ENCODE measurements at regions not wholly inside any gene's neighbourhood (a gene's known extent, or its start where the extent isn't known, plus 50 kb on each side); places are given as distances from the start of the nearest gene placed in this dataset.
"Not testable (repeated sequence)": the region's sequence is repeated elsewhere in the genome, so short reads cannot be mapped to it uniquely, and the experiment has no call there.

- no peak for DNase-seq (ENCODE audit: low read depth)
Measured at GRCh38 chr14:55897031-55897430, 221.2 kb upstream of the PELI2 start.

GRCh38 chr14:55898938-55899337 is 219.3 kb upstream of the PELI2 start:
- no peak for DNase-seq (ENCODE audit: low read depth)

- no peak for DNase-seq (ENCODE audit: low read depth)
Measured at GRCh38 chr14:55899531-55899930, 218.7 kb upstream of the PELI2 start.

GRCh38 chr14:55900749-55901148 is 217.5 kb upstream of the PELI2 start:
- DNase-seq (ENCODE audit: low read depth): no peak

GRCh38 chr14:55901291-55901690 is 216.9 kb upstream of the PELI2 start:
- DNase-seq (ENCODE audit: low read depth): no peak

GRCh38 chr14:55902241-55902640 is 216.0 kb upstream of the PELI2 start:
- no peak for DNase-seq (ENCODE audit: low read depth)

- DNase-seq (ENCODE audit: low read depth): no peak
Measured at GRCh38 chr14:55904086-55904485, 214.1 kb upstream of the PELI2 start.

GRCh38 chr14:55908106-55908505 is 210.1 kb upstream of the PELI2 start:
- DNase-seq (ENCODE audit: low read depth): no peak

GRCh38 chr14:55909879-55910278 is 208.3 kb upstream of the PELI2 start:
- no peak for DNase-seq (ENCODE audit: low read depth)

GRCh38 chr14:55910601-55911243 is 207.5 kb upstream of the PELI2 start:
- no peak for DNase-seq (ENCODE audit: low read depth)

- DNase-seq (ENCODE audit: low read depth): no peak
Measured at GRCh38 chr14:55911776-55912175, 206.4 kb upstream of the PELI2 start.

GRCh38 chr14:55912344-55912743 is 205.9 kb upstream of the PELI2 start:
- no peak for DNase-seq (ENCODE audit: low read depth)

GRCh38 chr14:55913324-55914025 is 204.7 kb upstream of the PELI2 start:
- DNase-seq (ENCODE audit: low read depth): no peak

- no peak for DNase-seq (ENCODE audit: low read depth)
Measured at GRCh38 chr14:55914771-55915170, 203.4 kb upstream of the PELI2 start.

GRCh38 chr14:55915456-55915855 is 202.8 kb upstream of the PELI2 start:
- DNase-seq (ENCODE audit: low read depth): no peak

GRCh38 chr14:55919800-55920199 is 198.4 kb upstream of the PELI2 start:
- DNase-seq (ENCODE audit: low read depth): not testable (repeated sequence)

GRCh38 chr14:55921511-55921910 is 196.7 kb upstream of the PELI2 start:
- no peak for DNase-seq (ENCODE audit: low read depth)

- no peak for DNase-seq (ENCODE audit: low read depth)
Measured at GRCh38 chr14:55926007-55926406, 192.2 kb upstream of the PELI2 start.

GRCh38 chr14:55927028-55927427 is 191.2 kb upstream of the PELI2 start:
- DNase-seq (ENCODE audit: low read depth): no peak

GRCh38 chr14:55928276-55928675 is 189.9 kb upstream of the PELI2 start:
- DNase-seq (ENCODE audit: low read depth): no peak

GRCh38 chr14:55929136-55929535 is 189.1 kb upstream of the PELI2 start:
- DNase-seq (ENCODE audit: low read depth): no peak

- no peak for DNase-seq (ENCODE audit: low read depth)
Measured at GRCh38 chr14:55930016-55930784, 188.0 kb upstream of the PELI2 start.

- DNase-seq (ENCODE audit: low read depth): no peak
Measured at GRCh38 chr14:55936691-55937090, 181.5 kb upstream of the PELI2 start.

Measured in GM04503 (cell line).